ENCODE measurements at regions not wholly inside any gene's neighbourhood (a gene's known extent, or its start where the extent isn't known, plus 50 kb on each side); places are given as distances from the start of the nearest gene placed in this dataset.

DNA sequence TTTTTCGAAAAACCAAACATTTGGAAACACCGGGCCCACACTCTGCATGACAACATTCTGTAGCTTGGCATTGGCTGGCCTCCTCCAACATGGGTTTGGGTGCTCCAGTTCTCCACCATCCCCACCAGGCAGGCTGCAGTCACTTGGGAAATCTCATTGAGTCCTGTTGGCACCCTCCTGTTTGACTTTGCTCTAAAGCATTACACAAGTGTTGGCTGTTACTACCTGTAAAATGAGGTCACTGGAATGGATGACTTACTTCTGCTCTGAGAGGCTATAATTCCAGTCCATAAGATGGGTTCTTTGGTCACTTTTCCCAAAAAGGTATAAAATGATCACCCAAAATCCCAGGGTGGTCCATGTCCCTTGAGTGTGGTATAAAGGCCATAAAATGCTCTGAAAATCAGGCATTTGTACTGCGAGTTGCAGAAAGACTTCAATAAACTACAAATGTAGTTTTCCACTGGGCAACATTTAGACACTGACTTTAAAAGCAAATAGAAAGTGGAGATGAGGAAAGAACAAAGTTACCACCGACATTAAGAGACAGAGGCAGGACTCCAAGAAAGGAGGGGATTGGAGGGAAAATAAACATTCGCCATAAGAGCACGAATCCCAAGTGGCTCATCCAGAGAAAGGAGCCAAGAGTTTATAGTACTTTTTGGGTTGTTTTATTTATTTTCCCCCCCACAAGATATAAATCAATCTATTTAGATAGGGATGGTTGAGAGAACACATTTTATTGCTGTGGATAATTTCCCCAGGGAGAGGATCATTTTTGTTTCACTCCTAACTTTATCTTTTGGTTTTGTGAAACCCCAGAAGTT lies 295.1 kb downstream of the TLE1 start:
- no peak for DNase-seq
- ChIA-PET CTCF (no interaction called here), POLR2A (no interaction called here)
- H3K27me3 Mint-ChIP-seq (ENCODE audit: low read depth), result no peaks in the 10 kb centered on the region
- no peak for ATAC-seq
- no peaks in the 10 kb centered on the region for H3K4me1 Mint-ChIP-seq (ENCODE audit: low read depth)
- H3K27ac Mint-ChIP-seq, result no peak overlapping the region
- H3K36me3 Mint-ChIP-seq (ENCODE audit: low read depth), result no peaks in the 10 kb centered on the region
- no peak overlapping the region for H3K4me3 Mint-ChIP-seq
- no peaks in the 10 kb centered on the region for H3K9me3 Mint-ChIP-seq (ENCODE audit: insufficient read depth)

DNA sequence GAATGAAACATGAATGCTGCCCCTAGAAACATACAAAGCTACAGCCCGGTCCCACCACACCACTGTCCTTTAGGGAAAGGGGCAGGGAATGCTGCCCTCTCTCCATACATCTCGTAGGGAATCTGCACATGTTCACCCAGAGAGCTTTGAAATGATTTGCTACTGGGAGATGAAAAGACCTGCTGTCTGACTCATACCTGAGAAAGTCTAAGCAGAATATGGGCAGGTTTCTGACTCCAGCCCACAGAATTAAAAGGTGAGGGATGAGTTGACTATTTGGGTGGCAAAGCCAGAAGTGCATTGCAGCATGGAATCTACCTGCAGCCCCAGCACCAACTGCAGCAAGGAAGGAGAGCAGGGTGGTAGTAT lies 297.9 kb downstream of the TLE1 start:
- H3K4me1 Mint-ChIP-seq (ENCODE audit: low read depth), result no peaks in the 10 kb centered on the region
- H3K9me3 Mint-ChIP-seq (ENCODE audit: insufficient read depth), result no peaks in the 10 kb centered on the region
- no peaks in the 10 kb centered on the region for H3K36me3 Mint-ChIP-seq (ENCODE audit: low read depth)
- ChIA-PET CTCF (no interaction called here), POLR2A (no interaction called here)
- H3K4me3 Mint-ChIP-seq, result no peak overlapping the region
- DNase-seq, result no peak
- no peak overlapping the region for H3K27ac Mint-ChIP-seq
- H3K27me3 Mint-ChIP-seq (ENCODE audit: low read depth), result no peaks in the 10 kb centered on the region
- ATAC-seq, result no peak

DNA sequence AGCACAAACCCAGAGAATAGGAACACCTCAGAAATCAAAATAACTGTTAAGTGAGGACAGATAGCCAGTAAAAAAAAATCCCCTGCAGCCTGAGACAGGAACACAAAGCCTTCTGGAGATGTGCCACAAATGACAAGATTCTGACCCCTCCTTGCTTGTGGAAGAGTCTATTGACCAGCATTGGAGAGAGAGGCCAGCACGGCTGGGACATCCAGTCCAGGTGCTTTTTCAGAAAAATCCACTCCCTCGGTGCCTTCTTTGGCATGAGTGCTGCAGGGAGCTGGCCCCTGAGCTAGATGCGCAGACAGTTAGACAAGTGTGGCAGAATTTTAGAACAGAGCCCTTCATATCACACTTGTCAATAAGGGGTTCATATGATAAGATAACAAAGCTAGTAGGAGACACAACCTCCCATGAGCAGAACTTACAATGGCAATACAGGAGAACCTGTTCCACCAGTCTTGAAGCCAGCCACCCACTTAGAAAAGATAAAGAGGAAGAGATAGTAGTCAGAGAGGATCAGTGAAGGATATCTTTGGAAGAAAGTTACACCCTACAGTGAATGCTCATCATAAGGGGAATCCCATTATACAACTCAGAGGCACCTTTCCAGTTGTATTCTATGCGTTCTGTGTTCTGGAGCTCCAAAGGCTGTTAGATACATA lies 298.4 kb downstream of the TLE1 start:
- ATAC-seq (no peak), DNase-seq (no peak)
- H3K27me3 Mint-ChIP-seq (ENCODE audit: low read depth), result no peaks in the 10 kb centered on the region
- no peak overlapping the region for H3K27ac Mint-ChIP-seq
- no peaks in the 10 kb centered on the region for H3K4me1 Mint-ChIP-seq (ENCODE audit: low read depth)
- no peak overlapping the region for H3K4me3 Mint-ChIP-seq
- H3K9me3 Mint-ChIP-seq (ENCODE audit: insufficient read depth), result no peaks in the 10 kb centered on the region
- H3K36me3 Mint-ChIP-seq (ENCODE audit: low read depth), result no peaks in the 10 kb centered on the region
- ChIA-PET POLR2A (no interaction called here), CTCF (no interaction called here)

- Mint-ChIP-seq H3K36me3 (ENCODE audit: low read depth) (no peaks in the 10 kb centered on the region), H3K27me3 (ENCODE audit: low read depth) (no peaks in the 10 kb centered on the region), H3K4me1 (ENCODE audit: low read depth) (no peaks in the 10 kb centered on the region), H3K4me3 (no peak overlapping the region), H3K27ac (no peak overlapping the region), H3K9me3 (ENCODE audit: insufficient read depth) (no peaks in the 10 kb centered on the region)
- ChIA-PET CTCF (no interaction called here), POLR2A (no interaction called here)
- DNase-seq (no peak), ATAC-seq (no peak)
Measured at GRCh38 chr9:81389569-81389993, 299.8 kb downstream of the TLE1 start.

GRCh38 chr9:81388831-81389230 lies 300.5 kb downstream of the TLE1 start:
- DNase-seq (no peak), ATAC-seq (no peak)
- CTCF ChIA-PET, result no interaction called here
- H3K27ac Mint-ChIP-seq, result no peak overlapping the region
- no peaks in the 10 kb centered on the region for H3K36me3 Mint-ChIP-seq (ENCODE audit: low read depth)
- POLR2A ChIA-PET, result no interaction called here
- no peaks in the 10 kb centered on the region for H3K27me3 Mint-ChIP-seq (ENCODE audit: low read depth)
- no peaks in the 10 kb centered on the region for H3K9me3 Mint-ChIP-seq (ENCODE audit: insufficient read depth)
- H3K4me3 Mint-ChIP-seq, result no peak overlapping the region
- no peaks in the 10 kb centered on the region for H3K4me1 Mint-ChIP-seq (ENCODE audit: low read depth)

- no peak overlapping the region for H3K27ac Mint-ChIP-seq
- no peak for DNase-seq
- no peak overlapping the region for H3K4me3 Mint-ChIP-seq
- POLR2A ChIA-PET, result no interaction called here
- H3K27me3 Mint-ChIP-seq (ENCODE audit: low read depth), result no peaks in the 10 kb centered on the region
- no peak for ATAC-seq
- H3K36me3 Mint-ChIP-seq (ENCODE audit: low read depth), result no peaks in the 10 kb centered on the region
- no peaks in the 10 kb centered on the region for H3K9me3 Mint-ChIP-seq (ENCODE audit: insufficient read depth)
- no peaks in the 10 kb centered on the region for H3K4me1 Mint-ChIP-seq (ENCODE audit: low read depth)
- CTCF ChIA-PET, result no interaction called here
Measured at GRCh38 chr9:81387360-81388106, 301.8 kb downstream of the TLE1 start.

DNA sequence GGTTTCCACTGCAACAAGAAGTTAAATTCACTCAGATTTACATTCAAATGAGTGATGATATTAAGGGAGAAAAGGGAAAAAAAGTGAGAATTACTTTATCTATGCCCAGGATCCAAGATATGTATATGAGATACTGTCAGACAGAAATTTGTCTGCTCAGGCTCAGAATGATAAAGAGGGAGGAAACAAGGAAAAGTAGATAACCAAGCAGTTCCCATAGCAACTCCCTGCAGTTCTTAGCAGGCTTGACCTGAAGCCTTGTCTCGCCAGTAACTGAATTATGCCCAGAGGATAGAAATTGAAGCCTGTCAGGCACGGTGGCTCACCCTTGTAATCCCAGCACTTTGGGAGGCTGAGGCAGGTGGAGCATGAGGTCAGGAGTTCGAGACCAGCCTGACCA lies 304.4 kb downstream of the TLE1 start:
- H3K27ac Mint-ChIP-seq, result no peak overlapping the region

DNA sequence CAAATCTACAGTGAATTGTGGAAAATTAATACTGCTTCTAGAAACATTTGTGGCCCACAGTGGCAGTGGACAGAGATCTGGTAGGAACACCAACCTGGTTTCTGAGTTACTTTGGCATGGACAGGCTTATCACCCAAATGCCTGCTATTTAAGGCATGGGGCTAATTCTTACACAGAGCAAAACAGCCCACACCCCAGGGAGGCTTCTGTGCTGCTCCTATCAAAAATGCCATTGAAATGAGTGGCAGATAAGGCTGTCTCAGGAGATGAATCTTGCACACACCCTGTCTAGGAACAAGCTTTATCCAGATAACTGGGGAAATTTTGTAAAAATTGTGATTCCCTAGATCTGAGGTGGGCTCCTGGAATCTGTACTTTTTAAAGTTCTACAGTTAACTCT lies 307.1 kb downstream of the TLE1 start:
- ChIA-PET POLR2A (no interaction called here), CTCF (no interaction called here)
- Mint-ChIP-seq H3K4me1 (ENCODE audit: low read depth) (no peaks in the 10 kb centered on the region), H3K27me3 (ENCODE audit: low read depth) (no peaks in the 10 kb centered on the region), H3K9me3 (ENCODE audit: insufficient read depth) (no peaks in the 10 kb centered on the region), H3K27ac (no peak overlapping the region), H3K4me3 (no peak overlapping the region), H3K36me3 (ENCODE audit: low read depth) (no peaks in the 10 kb centered on the region)
- DNase-seq, result no peak
- no peak for ATAC-seq

More for the DNA sequence above, 304.4 kb downstream of the TLE1 start:
- ChIA-PET CTCF (no interaction called here), POLR2A (no interaction called here)
- ATAC-seq (no peak), DNase-seq (no peak)
- Mint-ChIP-seq H3K4me1 (ENCODE audit: low read depth) (no peaks in the 10 kb centered on the region), H3K27me3 (ENCODE audit: low read depth) (no peaks in the 10 kb centered on the region), H3K4me3 (no peak overlapping the region), H3K9me3 (ENCODE audit: insufficient read depth) (no peaks in the 10 kb centered on the region), H3K36me3 (ENCODE audit: low read depth) (no peaks in the 10 kb centered on the region)

- H3K27ac Mint-ChIP-seq, result no peak overlapping the region
- no peak overlapping the region for H3K4me3 Mint-ChIP-seq
- ChIA-PET CTCF (no interaction called here), POLR2A (no interaction called here)
- H3K9me3 Mint-ChIP-seq (ENCODE audit: insufficient read depth), result no peaks in the 10 kb centered on the region
- no peak for ATAC-seq
- no peaks in the 10 kb centered on the region for H3K4me1 Mint-ChIP-seq (ENCODE audit: low read depth)
- H3K36me3 Mint-ChIP-seq (ENCODE audit: low read depth), result no peaks in the 10 kb centered on the region
- no peaks in the 10 kb centered on the region for H3K27me3 Mint-ChIP-seq (ENCODE audit: low read depth)
- DNase-seq, result no peak
Measured at GRCh38 chr9:81381694-81382093, 307.7 kb downstream of the TLE1 start.

DNA sequence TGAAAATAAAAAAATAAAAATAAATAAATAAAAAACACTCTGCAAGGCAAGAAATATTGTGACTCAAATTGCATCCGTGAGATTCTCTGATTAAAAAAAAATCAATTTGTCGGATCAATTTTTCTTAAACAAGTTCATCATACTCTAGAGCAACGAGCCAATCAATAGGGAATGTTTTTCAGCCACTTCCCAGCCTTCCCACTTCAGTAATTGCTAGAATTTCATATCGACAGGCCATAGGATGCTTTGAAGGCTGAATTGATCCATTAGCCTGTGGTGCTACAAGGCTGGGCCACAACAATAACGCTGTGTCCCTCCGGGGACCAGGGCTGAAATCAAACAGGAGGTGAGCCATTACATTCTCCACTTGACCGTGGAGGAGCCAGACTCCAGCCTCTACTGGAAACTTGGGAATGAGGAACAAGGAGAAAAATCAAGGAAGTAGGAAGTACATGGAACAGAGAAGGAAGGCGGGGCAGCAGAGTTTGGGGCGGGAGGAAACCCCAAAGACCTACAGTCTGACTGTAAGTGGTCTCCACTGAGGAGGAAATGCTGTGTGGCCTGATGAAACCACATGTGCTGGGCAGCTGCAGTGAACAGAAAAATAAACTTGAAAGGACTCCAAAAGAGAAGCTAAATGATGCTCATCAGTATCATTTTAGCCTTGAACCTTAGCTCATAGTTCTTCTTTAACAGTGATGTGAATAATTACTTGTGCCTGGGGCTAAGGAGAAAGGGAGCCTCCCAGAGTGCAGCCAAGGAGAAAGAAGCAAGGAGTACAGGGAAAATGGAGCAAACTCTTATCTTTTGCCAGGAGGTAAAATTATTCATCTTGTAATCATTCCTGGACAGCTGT lies 308.6 kb downstream of the TLE1 start:
- no peak overlapping the region for H3K27ac Mint-ChIP-seq

DNA sequence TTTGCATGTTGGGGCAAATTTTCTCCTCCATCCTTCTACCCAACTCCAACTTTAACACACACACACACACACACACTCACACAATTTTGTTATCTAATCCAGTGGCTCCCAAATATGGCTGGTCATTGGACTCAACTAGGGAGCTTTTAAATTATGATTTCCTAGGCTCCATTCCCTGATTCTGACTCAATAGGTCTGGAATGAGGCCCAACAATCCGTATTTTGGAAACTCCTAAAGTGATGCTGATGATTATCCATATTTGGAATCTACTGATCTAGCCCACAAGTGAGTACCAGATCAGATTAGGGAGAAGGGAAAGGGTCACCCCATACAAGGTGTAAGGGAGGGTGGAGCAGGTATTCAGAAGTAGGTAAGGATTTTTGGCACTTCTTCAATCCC lies 309.7 kb downstream of the TLE1 start:
- Mint-ChIP-seq H3K36me3 (ENCODE audit: low read depth) (no peaks in the 10 kb centered on the region), H3K27me3 (ENCODE audit: low read depth) (no peaks in the 10 kb centered on the region), H3K27ac (no peak overlapping the region), H3K4me3 (no peak overlapping the region), H3K9me3 (ENCODE audit: insufficient read depth) (no peaks in the 10 kb centered on the region), H3K4me1 (ENCODE audit: low read depth) (no peaks in the 10 kb centered on the region)
- DNase-seq, result no peak
- ChIA-PET POLR2A (no interaction called here), CTCF (interaction anchor here (1.0 kb wide), 1 partner anchor 13 kb away, joined by 3 read pairs; no protein-coding TSS in a partner anchor)
- no peak for ATAC-seq

More for the DNA sequence above, 308.6 kb downstream of the TLE1 start:
- ChIA-PET CTCF (no interaction called here), POLR2A (no interaction called here)
- Mint-ChIP-seq H3K4me3 (no peak overlapping the region), H3K36me3 (ENCODE audit: low read depth) (no peaks in the 10 kb centered on the region), H3K9me3 (ENCODE audit: insufficient read depth) (no peaks in the 10 kb centered on the region), H3K4me1 (ENCODE audit: low read depth) (no peaks in the 10 kb centered on the region), H3K27me3 (ENCODE audit: low read depth) (no peaks in the 10 kb centered on the region)
- DNase-seq (no peak), ATAC-seq (no peak)

DNA sequence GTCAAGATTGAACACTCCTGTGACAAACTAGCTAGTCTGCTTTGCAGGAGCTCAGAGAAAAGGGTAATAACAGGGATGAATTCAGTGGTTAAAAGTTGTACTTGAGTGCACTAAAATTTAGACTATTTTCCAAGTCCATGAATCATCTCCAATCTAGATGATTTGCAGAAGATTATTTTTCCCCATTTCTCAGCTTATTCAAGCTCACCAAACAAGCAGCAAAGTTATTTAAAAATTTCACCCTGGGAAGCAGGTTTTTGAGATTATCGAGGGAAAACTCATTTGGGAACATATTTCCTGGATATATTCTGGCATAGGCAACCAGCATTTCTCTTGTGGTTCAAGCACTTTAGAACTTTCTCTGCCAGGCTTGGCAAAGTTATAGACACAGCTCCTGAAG lies 311.4 kb downstream of the TLE1 start:
- H3K27ac Mint-ChIP-seq, result no peak overlapping the region
- DNase-seq, result no peak
- no peak for ATAC-seq
- H3K36me3 Mint-ChIP-seq (ENCODE audit: low read depth), result no peaks in the 10 kb centered on the region
- no peaks in the 10 kb centered on the region for H3K4me1 Mint-ChIP-seq (ENCODE audit: low read depth)
- H3K9me3 Mint-ChIP-seq (ENCODE audit: insufficient read depth), result no peaks in the 10 kb centered on the region
- ChIA-PET CTCF (no interaction called here), POLR2A (no interaction called here)
- no peak overlapping the region for H3K4me3 Mint-ChIP-seq
- H3K27me3 Mint-ChIP-seq (ENCODE audit: low read depth), result no peaks in the 10 kb centered on the region
